ENCODE measurements at regions not wholly inside any gene's neighbourhood (a gene's known extent, or its start where the extent isn't known, plus 50 kb on each side); places are given as distances from the start of the nearest gene placed in this dataset.
"Not testable (repeated sequence)": the region's sequence is repeated elsewhere in the genome, so short reads cannot be mapped to it uniquely, and the experiment has no call there.

DNA sequence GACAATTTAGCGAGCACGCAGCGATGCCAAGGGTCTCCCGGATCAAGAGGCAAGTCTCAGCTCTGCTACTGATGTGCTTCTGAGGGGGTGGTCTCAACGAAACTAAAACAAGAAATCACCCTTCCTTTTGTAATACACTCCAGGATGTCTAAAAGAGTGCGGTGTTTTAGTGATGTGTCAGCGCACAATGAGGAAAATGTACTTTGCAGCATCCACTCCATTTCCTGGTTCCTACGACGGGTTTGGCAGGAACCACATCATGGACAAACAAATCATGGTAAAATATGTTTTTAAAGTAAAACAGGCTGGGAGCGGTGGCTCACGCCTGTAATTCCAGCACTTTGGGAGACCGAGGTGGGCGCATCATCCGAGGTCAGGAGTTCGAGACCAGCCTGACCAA, 154.0 kb upstream of the TSC22D1 start:
- no peaks in the 10 kb centered on the region for H3K9me3 ChIP-seq (ENCODE audit: control insufficient read depth in 3 of 3, low read length in 3 of 3)
- no peaks in the 10 kb centered on the region for H3K27me3 ChIP-seq (ENCODE audit: control insufficient read depth in 3 of 3, insufficient read depth in 3 of 3, low read length in 3 of 3)
- no peak overlapping the region for H3K27ac ChIP-seq (ENCODE audit: low read depth, low read length)
- H3K4me1 ChIP-seq (ENCODE audit: control insufficient read depth in 3 of 3, insufficient read depth in 3 of 3, low read length in 3 of 3) = peaks cover 19 to 26% (median 25%) of the 10 kb centered on the region in 3 donors
- no peak overlapping the region for H3K4me3 ChIP-seq (ENCODE audit: low read length in 3 of 3)
- no peak overlapping the region for H3K9ac ChIP-seq (ENCODE audit: low read depth in 1 of 3, low read length in 3 of 3)
- H3K36me3 ChIP-seq (ENCODE audit: control insufficient read depth in 3 of 3, insufficient read depth in 3 of 3, low read length in 3 of 3) = no peaks in the 10 kb centered on the region

DNA sequence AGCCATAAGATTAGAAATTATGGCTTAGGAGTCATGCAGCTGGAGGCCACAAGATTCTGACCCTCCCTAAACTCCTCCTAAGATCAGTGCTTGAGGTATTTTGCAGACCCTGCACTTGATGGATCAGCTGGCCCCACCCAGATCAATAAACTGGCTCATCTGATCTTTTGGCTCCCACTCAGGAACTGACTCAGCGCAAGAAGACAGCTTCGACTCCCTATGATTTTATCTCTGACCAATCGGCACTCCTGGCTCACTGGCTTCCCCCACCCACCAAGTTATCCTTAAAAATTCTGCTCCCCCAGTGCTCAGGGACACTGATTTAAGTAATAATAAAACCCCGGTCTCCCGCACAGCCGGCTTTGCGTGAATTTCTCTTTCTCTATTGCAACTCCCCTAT, 151.5 kb upstream of the TSC22D1 start:
- not testable (repeated sequence) for H3K9ac ChIP-seq (ENCODE audit: low read depth in 1 of 3, low read length in 3 of 3); H3K27ac ChIP-seq (ENCODE audit: low read depth, low read length); H3K36me3 ChIP-seq (ENCODE audit: control insufficient read depth in 3 of 3, insufficient read depth in 3 of 3, low read length in 3 of 3); H3K9me3 ChIP-seq (ENCODE audit: control insufficient read depth in 3 of 3, low read length in 3 of 3); H3K4me3 ChIP-seq (ENCODE audit: low read length in 3 of 3); H3K27me3 ChIP-seq (ENCODE audit: control insufficient read depth in 3 of 3, insufficient read depth in 3 of 3, low read length in 3 of 3)
- peaks cover 7 to 12% (median 8%) of the 10 kb centered on the region in 3 donors for H3K4me1 ChIP-seq (ENCODE audit: control insufficient read depth in 3 of 3, insufficient read depth in 3 of 3, low read length in 3 of 3)

DNA sequence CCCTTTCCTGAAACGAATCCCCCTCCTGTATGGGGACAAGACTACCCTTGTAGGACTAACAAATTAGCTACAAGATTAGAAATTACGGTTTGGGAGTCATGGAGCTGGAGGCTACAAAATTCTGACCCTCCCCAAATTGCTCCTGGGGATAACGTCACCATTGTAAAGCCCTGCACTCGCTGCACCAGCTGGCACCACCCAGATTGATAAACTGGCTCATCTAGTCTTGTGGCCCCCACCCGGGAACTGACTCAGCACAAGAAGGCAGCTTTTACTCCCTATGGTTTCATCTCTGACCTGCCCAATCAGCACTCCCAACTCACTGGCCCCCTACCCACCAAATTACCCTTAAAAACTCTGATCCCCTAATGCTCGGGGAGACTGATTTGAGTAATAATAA, 150.6 kb upstream of the TSC22D1 start:
- H3K27me3 ChIP-seq (ENCODE audit: control insufficient read depth in 3 of 3, insufficient read depth in 3 of 3, low read length in 3 of 3) = no peaks in the 10 kb centered on the region
- H3K36me3 ChIP-seq (ENCODE audit: control insufficient read depth in 3 of 3, insufficient read depth in 3 of 3, low read length in 3 of 3) = no peaks in the 10 kb centered on the region
- H3K27ac ChIP-seq (ENCODE audit: low read depth, low read length) = no peak overlapping the region
- H3K9ac ChIP-seq (ENCODE audit: low read depth in 1 of 3, low read length in 3 of 3) = no peak overlapping the region
- no peak overlapping the region for H3K4me3 ChIP-seq (ENCODE audit: low read length in 3 of 3)
- peaks cover 0 to 6% (median 4%) of the 10 kb centered on the region in 3 donors for H3K9me3 ChIP-seq (ENCODE audit: control insufficient read depth in 3 of 3, low read length in 3 of 3)
- peaks cover 0 to 3% (median 0%) of the 10 kb centered on the region in 3 donors for H3K4me1 ChIP-seq (ENCODE audit: control insufficient read depth in 3 of 3, insufficient read depth in 3 of 3, low read length in 3 of 3)

DNA sequence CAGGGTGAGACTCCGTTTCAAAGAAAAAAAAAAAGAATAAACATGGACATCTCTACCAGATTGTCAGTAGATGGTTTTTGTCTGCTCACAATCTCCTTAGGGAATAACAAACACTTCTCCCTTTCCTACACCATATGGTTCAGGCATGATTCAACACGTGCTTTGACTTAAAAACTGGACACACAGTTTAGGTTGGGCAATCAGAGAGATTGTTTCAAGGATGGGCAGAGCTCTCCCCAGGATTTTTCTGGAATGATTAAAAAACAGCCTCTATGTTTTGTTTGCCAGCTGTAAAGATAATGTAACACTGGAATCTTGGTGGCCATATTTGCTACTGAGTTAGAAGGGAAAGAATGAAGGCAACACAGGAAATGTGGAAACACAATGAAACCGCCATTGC, 150.1 kb upstream of the TSC22D1 start:
- no peaks in the 10 kb centered on the region for H3K27me3 ChIP-seq (ENCODE audit: control insufficient read depth in 3 of 3, insufficient read depth in 3 of 3, low read length in 3 of 3)
- H3K27ac ChIP-seq (ENCODE audit: low read depth, low read length) = no peak overlapping the region
- no peaks in the 10 kb centered on the region for H3K4me1 ChIP-seq (ENCODE audit: control insufficient read depth in 3 of 3, insufficient read depth in 3 of 3, low read length in 3 of 3)
- H3K36me3 ChIP-seq (ENCODE audit: control insufficient read depth in 3 of 3, insufficient read depth in 3 of 3, low read length in 3 of 3) = no peaks in the 10 kb centered on the region
- H3K9ac ChIP-seq (ENCODE audit: low read depth in 1 of 3, low read length in 3 of 3) = no peak overlapping the region
- peaks cover 0 to 6% (median 4%) of the 10 kb centered on the region in 3 donors for H3K9me3 ChIP-seq (ENCODE audit: control insufficient read depth in 3 of 3, low read length in 3 of 3)
- H3K4me3 ChIP-seq (ENCODE audit: low read length in 3 of 3) = no peak overlapping the region

DNA sequence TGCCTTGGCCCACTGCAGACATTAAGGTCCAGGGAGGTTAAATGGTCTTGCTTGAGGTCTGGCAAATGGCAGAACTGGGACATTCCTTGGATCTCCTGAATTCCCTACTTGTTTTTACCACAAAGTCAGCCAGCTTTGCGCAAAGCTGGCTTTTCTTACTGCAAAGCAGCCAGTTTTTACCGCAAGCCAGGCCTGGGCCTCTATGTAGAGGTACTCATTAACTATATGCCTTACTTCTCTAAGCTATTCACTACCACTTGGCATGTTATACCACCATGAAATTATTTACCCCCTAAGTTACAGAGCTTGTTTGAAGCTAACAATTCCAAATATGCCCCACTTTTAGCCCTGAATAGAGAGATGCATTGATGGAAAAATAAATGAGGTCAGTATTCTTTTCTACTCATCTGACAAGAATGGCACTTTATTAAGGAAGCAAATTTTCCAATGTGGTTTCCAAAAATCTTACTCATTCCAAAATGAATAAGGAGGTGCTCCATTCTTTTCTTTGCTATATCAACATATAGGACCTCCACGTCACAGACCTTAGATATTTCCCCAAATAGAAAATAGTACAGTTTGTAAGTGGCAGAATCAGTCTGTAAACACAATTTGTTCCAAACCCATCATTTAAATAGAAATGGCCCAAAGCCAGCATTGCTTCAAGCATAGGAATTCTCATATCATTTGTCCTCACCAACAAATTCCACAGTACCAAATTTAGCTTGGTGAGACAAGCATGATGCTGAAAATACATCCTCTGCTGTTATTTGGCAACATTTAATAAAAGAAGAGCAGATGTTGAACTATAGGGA, 143.9 kb upstream of the TSC22D1 start:
- H3K9ac ChIP-seq (ENCODE audit: low read depth in 1 of 3, low read length in 3 of 3) = peak overlapping the region in 2 of 3 donors; percentile 10 to 54
- H3K27ac ChIP-seq (ENCODE audit: low read depth, low read length) = peak overlapping the region; percentile 70
- H3K36me3 ChIP-seq (ENCODE audit: control insufficient read depth in 3 of 3, insufficient read depth in 3 of 3, low read length in 3 of 3) = no peaks in the 10 kb centered on the region
- peaks cover 0 to 6% (median 4%) of the 10 kb centered on the region in 3 donors for H3K9me3 ChIP-seq (ENCODE audit: control insufficient read depth in 3 of 3, low read length in 3 of 3)
- peaks cover 10 to 14% (median 13%) of the 10 kb centered on the region in 3 donors for H3K4me1 ChIP-seq (ENCODE audit: control insufficient read depth in 3 of 3, insufficient read depth in 3 of 3, low read length in 3 of 3)
- no peaks in the 10 kb centered on the region for H3K27me3 ChIP-seq (ENCODE audit: control insufficient read depth in 3 of 3, insufficient read depth in 3 of 3, low read length in 3 of 3)
- H3K4me3 ChIP-seq (ENCODE audit: low read length in 3 of 3) = no peak overlapping the region

DNA sequence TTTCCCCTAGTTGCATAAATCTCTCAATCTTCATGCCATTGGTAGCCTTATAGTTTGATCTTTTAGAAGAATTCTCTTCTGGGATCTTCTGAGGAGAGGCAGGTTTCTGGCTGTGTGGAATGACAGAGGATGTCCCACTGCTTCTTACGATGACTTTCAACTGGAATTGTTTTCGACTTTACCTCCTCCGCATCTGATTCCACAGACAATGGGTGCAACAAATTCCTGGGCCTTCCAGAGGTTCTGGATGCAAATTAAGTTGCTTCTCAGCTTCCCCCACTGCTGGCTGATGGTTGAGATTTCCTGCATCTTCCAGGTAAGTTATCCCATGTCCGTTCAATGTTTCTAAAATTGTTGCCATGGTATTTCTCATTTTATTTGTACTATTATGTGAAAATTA, 142.3 kb upstream of the TSC22D1 start:
- H3K9ac ChIP-seq (ENCODE audit: low read depth in 1 of 3, low read length in 3 of 3) = no peak overlapping the region
- no peaks in the 10 kb centered on the region for H3K36me3 ChIP-seq (ENCODE audit: control insufficient read depth in 3 of 3, insufficient read depth in 3 of 3, low read length in 3 of 3)
- H3K9me3 ChIP-seq (ENCODE audit: control insufficient read depth in 3 of 3, low read length in 3 of 3) = peaks cover 0 to 6% (median 4%) of the 10 kb centered on the region in 3 donors
- H3K4me1 ChIP-seq (ENCODE audit: control insufficient read depth in 3 of 3, insufficient read depth in 3 of 3, low read length in 3 of 3) = peaks cover 13 to 23% (median 17%) of the 10 kb centered on the region in 3 donors
- no peak overlapping the region for H3K27ac ChIP-seq (ENCODE audit: low read depth, low read length)
- H3K27me3 ChIP-seq (ENCODE audit: control insufficient read depth in 3 of 3, insufficient read depth in 3 of 3, low read length in 3 of 3) = no peaks in the 10 kb centered on the region
- H3K4me3 ChIP-seq (ENCODE audit: low read length in 3 of 3) = no peak overlapping the region

DNA sequence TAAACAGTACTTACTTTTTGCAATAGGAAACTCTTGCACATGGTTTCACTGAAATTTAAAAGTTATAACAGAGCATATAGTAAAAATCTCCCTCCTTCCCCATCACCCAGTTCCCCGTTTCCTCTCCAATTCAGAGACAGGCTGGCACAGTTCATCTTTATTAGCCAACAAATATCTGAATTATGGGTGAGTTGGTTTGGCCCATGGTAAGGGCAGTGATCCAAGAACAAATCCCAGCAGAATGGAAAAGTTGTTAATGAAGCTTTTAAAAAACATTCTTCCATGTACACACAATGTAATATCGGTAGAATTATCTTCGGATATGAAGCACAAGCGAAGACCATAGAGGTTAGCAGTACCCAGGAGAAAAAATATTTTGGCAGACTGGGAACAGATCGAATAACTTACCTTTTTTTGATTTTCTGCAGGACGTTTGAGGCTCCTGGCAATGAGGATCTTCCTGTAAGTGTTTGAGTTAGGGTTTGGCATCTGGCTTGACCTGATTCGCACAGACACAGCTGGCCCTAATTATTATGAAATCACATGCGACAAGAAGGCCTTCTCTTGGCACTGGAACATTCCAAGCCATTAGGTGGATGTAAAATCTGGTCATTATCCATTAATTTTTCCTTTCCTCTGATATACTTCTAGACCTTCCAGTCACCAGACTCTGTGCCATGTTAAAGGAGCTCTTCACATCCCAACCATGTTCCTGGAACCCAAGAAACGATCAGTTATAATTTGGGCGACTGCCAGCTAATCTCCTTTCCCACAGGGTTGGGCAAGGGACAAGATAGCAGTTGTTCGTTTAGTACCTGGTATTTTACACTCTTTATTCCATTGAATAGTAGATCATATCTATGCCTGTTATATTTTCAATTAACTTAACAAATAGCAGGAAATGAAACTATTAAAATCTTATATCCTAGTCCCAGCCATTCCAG, 139.4 kb upstream of the TSC22D1 start:
- no peaks in the 10 kb centered on the region for H3K36me3 ChIP-seq (ENCODE audit: control insufficient read depth in 3 of 3, insufficient read depth in 3 of 3, low read length in 3 of 3)
- H3K27me3 ChIP-seq (ENCODE audit: control insufficient read depth in 3 of 3, insufficient read depth in 3 of 3, low read length in 3 of 3) = no peaks in the 10 kb centered on the region
- H3K4me3 ChIP-seq (ENCODE audit: low read length in 3 of 3) = no peak overlapping the region
- H3K9me3 ChIP-seq (ENCODE audit: control insufficient read depth in 3 of 3, low read length in 3 of 3) = no peaks in the 10 kb centered on the region
- H3K4me1 ChIP-seq (ENCODE audit: control insufficient read depth in 3 of 3, insufficient read depth in 3 of 3, low read length in 3 of 3) = peaks cover 12 to 24% (median 14%) of the 10 kb centered on the region in 3 donors
- no peak overlapping the region for H3K9ac ChIP-seq (ENCODE audit: low read depth in 1 of 3, low read length in 3 of 3)
- H3K27ac ChIP-seq (ENCODE audit: low read depth, low read length) = no peak overlapping the region

DNA sequence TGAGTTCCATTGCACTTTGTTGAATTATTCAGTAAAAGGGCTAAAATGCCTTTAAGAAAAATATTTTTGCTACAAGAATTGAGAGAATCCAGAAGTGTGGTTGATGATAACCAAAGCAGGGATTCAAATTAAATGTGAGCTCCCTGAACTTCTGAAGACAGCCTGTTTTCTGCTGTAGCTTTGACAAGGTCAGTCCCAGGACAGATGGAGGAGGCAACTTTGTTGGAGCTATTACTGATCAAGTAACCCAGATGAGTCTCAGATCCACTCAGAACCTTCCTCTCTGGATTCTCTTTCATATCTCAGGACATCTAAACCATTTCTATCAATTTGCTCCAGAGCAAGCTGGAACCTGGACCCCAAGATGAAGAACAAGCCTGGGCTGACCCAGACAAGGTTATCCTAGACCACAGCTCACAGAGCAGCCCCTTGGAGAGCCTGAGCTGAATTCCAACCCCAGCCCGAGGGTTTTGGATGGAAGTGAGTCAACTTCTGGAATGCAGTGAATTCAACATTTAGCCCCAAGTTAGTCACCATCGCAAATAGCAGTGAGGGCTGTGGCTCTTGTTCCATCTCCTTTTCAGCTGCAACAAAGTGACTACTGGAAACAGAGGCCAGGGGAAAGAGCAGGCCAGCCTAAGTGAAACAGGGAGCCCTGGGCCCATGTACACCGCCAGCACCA, 137.8 kb upstream of the TSC22D1 start:
- Histone ChIP-seq H3K4me1 (ENCODE audit: control insufficient read depth in 3 of 3, insufficient read depth in 3 of 3, low read length in 3 of 3) (peaks cover 3 to 21% (median 8%) of the 10 kb centered on the region in 3 donors), H3K27ac (ENCODE audit: low read depth, low read length) (peak overlapping the region; percentile 45), H3K36me3 (ENCODE audit: control insufficient read depth in 3 of 3, insufficient read depth in 3 of 3, low read length in 3 of 3) (no peaks in the 10 kb centered on the region), H3K9ac (ENCODE audit: low read depth in 1 of 3, low read length in 3 of 3) (no peak overlapping the region), H3K9me3 (ENCODE audit: control insufficient read depth in 3 of 3, low read length in 3 of 3) (no peaks in the 10 kb centered on the region), H3K27me3 (ENCODE audit: control insufficient read depth in 3 of 3, insufficient read depth in 3 of 3, low read length in 3 of 3) (no peaks in the 10 kb centered on the region), H3K4me3 (ENCODE audit: low read length in 3 of 3) (no peak overlapping the region)

DNA sequence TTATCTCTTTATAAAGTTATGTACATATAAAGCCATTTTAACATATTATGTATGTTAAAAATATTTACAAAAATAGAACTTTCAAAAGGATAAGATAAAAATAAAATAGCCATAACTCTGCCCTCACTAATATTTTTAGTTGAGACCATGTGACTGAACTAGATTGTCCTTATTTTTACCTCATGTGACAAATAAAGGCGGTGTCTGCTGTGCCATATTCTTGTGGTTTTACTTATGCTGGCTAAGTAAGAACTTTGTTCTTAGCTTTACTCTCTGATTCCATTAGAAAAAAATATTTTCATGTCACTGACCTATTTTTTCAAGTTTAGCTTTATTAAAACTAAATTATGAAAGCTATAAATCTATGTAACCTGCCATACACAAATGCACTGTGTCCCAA, 135.6 kb upstream of the TSC22D1 start:
- H3K27ac ChIP-seq (ENCODE audit: low read depth, low read length) = no peak overlapping the region
- no peaks in the 10 kb centered on the region for H3K9me3 ChIP-seq (ENCODE audit: control insufficient read depth in 3 of 3, low read length in 3 of 3)
- H3K4me3 ChIP-seq (ENCODE audit: low read length in 3 of 3) = no peak overlapping the region
- no peaks in the 10 kb centered on the region for H3K36me3 ChIP-seq (ENCODE audit: control insufficient read depth in 3 of 3, insufficient read depth in 3 of 3, low read length in 3 of 3)
- H3K27me3 ChIP-seq (ENCODE audit: control insufficient read depth in 3 of 3, insufficient read depth in 3 of 3, low read length in 3 of 3) = no peaks in the 10 kb centered on the region
- peaks cover 3 to 21% (median 8%) of the 10 kb centered on the region in 3 donors for H3K4me1 ChIP-seq (ENCODE audit: control insufficient read depth in 3 of 3, insufficient read depth in 3 of 3, low read length in 3 of 3)
- H3K9ac ChIP-seq (ENCODE audit: low read depth in 1 of 3, low read length in 3 of 3) = no peak overlapping the region

Measured in skeletal muscle tissue (tissue), 3 donors.